H9 (cell line): ENCODE measurements at regions not wholly inside any gene's neighbourhood (a gene's known extent, or its start where the extent isn't known, plus 50 kb on each side); places are given as distances from the start of the nearest gene placed in this dataset.

Experiments used
- DNase-seq: peaks from one replicate; pipeline ENCODE4 v3.0.0-alpha.2; 2017
- H2AFZ ChIP-seq: one replicate; pipeline ENCODE4 v1.6.1; 2013; ENCODE audit warnings: mild to moderate bottlenecking, low read length, control low read depth, moderate library complexity
- H2AK5ac ChIP-seq: 2 replicates; pipeline ENCODE4 v1.6.1; 2013; ENCODE audit warnings: low read length, control low read depth, mixed read lengths; ENCODE audit not compliant: insufficient read length
- H2BK120ac ChIP-seq: one replicate; pipeline ENCODE4 v1.6.1; 2013; ENCODE audit warnings: low read depth, mild to moderate bottlenecking, low read length, control low read depth, inconsistent platforms; ENCODE audit not compliant: poor library complexity, severe bottlenecking
- H2BK12ac ChIP-seq: 2 replicates; pipeline ENCODE4 v1.6.1; 2013; ENCODE audit warnings: low read length, control low read depth, mixed read lengths, low read depth; ENCODE audit not compliant: insufficient read length
- H2BK15ac ChIP-seq: 2 replicates; pipeline ENCODE4 v1.6.1; 2013; ENCODE audit warnings: low read depth, low read length, control low read depth
- H2BK20ac ChIP-seq: one replicate; pipeline ENCODE4 v1.6.1; 2013; ENCODE audit warnings: low read depth, mild to moderate bottlenecking, low read length, control low read depth, inconsistent platforms; ENCODE audit not compliant: poor library complexity, severe bottlenecking
- H2BK5ac ChIP-seq: 2 replicates; pipeline ENCODE4 v1.6.1; 2013; ENCODE audit warnings: low read length, control low read depth, mixed read lengths; ENCODE audit not compliant: insufficient read length
- H3K14ac ChIP-seq: 2 replicates; pipeline ENCODE4 v1.6.1; 2013; ENCODE audit warnings: low read length, control low read depth; ENCODE audit not compliant: insufficient read depth
- H3K18ac ChIP-seq: 2 replicates; pipeline ENCODE4 v1.6.1; 2013; ENCODE audit warnings: low read depth, mild to moderate bottlenecking, mixed read lengths, low read length, control low read depth; ENCODE audit not compliant: insufficient read length
- H3K23ac ChIP-seq: 2 replicates; pipeline ENCODE4 v1.6.1; 2013; ENCODE audit warnings: low read length, control low read depth, mixed read lengths, low read depth; ENCODE audit not compliant: insufficient read length
- H3K23me2 ChIP-seq: 2 replicates; pipeline ENCODE4 v1.6.1; 2013; ENCODE audit warnings: low read depth, mild to moderate bottlenecking, mixed read lengths, low read length, control low read depth; ENCODE audit not compliant: insufficient read length, poor library complexity, severe bottlenecking
- H3K27ac ChIP-seq: 2 replicates; pipeline ENCODE4 v1.5.1; 2013; ENCODE audit warnings: low read length, control low read depth, mixed read lengths, low read depth; ENCODE audit not compliant: insufficient read length
- H3K27me3 ChIP-seq: 2 replicates; pipeline ENCODE4 v1.6.1; 2013; ENCODE audit warnings: low read length, control low read depth, inconsistent platforms; ENCODE audit not compliant: insufficient read depth
- H3K4ac ChIP-seq: 2 replicates; pipeline ENCODE4 v1.6.1; 2013; ENCODE audit warnings: low read depth, mild to moderate bottlenecking, control low read depth, inconsistent platforms, low read length, moderate library complexity
- H3K4me1 ChIP-seq: 2 replicates; pipeline ENCODE4 v1.6.1; 2013; ENCODE audit warnings: low read length, control low read depth, inconsistent platforms; ENCODE audit not compliant: insufficient read depth
- H3K4me2 ChIP-seq: 2 replicates; pipeline ENCODE4 v1.6.1; 2013; ENCODE audit warnings: low read length, control low read depth, mixed read lengths; ENCODE audit not compliant: insufficient read length, insufficient read depth
- H3K56ac ChIP-seq: 2 replicates; pipeline ENCODE4 v1.6.1; 2013; ENCODE audit warnings: low read depth, mild to moderate bottlenecking, mixed read lengths, low read length, control low read depth; ENCODE audit not compliant: insufficient read length
- H3K79me1 ChIP-seq: 2 replicates; pipeline ENCODE4 v1.6.1; 2013; ENCODE audit warnings: low read depth, mild to moderate bottlenecking, moderate library complexity, low read length, control low read depth, inconsistent platforms; ENCODE audit not compliant: insufficient read depth, poor library complexity, severe bottlenecking
- H3K79me2 ChIP-seq: 2 replicates; pipeline ENCODE4 v1.6.1; 2013; ENCODE audit warnings: low read length, control low read depth, inconsistent platforms; ENCODE audit not compliant: insufficient read depth
- H3K9ac ChIP-seq: 2 replicates; pipeline ENCODE4 v1.6.1; 2013; ENCODE audit warnings: low read length, control low read depth, mixed read lengths; ENCODE audit not compliant: insufficient read length; ENCODE audit errors: extremely low read depth
- H3K9me3 ChIP-seq: one replicate; pipeline ENCODE4 v1.6.1; 2013; ENCODE audit warnings: low read depth, low read length, inconsistent platforms; ENCODE audit not compliant: control insufficient read depth
- H3T11ph ChIP-seq: one replicate; pipeline ENCODE4 v1.6.1; 2013; ENCODE audit warnings: mild to moderate bottlenecking, low read length, control low read depth, inconsistent platforms
- H4K20me1 ChIP-seq: one replicate; pipeline ENCODE4 v1.6.1; 2013; ENCODE audit not compliant: control insufficient read depth, insufficient read length, insufficient read depth
- H4K5ac ChIP-seq: 2 replicates; pipeline ENCODE4 v1.6.1; 2013; ENCODE audit warnings: low read depth, mild to moderate bottlenecking, mixed read lengths, low read length, control low read depth; ENCODE audit not compliant: insufficient read length
- H4K8ac ChIP-seq: replicated peaks from 2 replicates; pipeline ENCODE4 v1.6.1; 2013; ENCODE audit warnings: low read length, control low read depth, mixed read lengths, low read depth; ENCODE audit not compliant: insufficient read length
- H4K91ac ChIP-seq: 2 replicates; pipeline ENCODE4 v1.6.1; 2013; ENCODE audit warnings: low read depth, mild to moderate bottlenecking, moderate library complexity, mixed read lengths, low read length, control low read depth; ENCODE audit not compliant: insufficient read length
- H3K27ac Mint-ChIP-seq, 3 experiments: 2 replicates in 2 of 3; 3 replicates in 1 of 3; pipeline ENCODE4 v1.8.0; 2020 to 2021; ENCODE audit warnings: mixed read lengths in 3 of 3, mild to moderate bottlenecking in 1 of 3, moderate library complexity in 1 of 3
- H3K27me3 Mint-ChIP-seq: 2 replicates; pipeline ENCODE4 v1.8.0; 2021; ENCODE audit warnings: low read depth, mild to moderate bottlenecking, moderate library complexity, mixed read lengths
- H3K36me3 Mint-ChIP-seq, 3 experiments: 2 replicates in 2 of 3; 3 replicates in 1 of 3; pipeline ENCODE4 v1.8.0; 2020 to 2021; ENCODE audit warnings: low read depth in 3 of 3, mixed read lengths in 3 of 3; ENCODE audit not compliant: insufficient read depth in 1 of 3
- H3K4me1 Mint-ChIP-seq, 2 experiments: 2 replicates each; pipeline ENCODE4 v1.8.0; 2020; ENCODE audit warnings: mixed read lengths in 2 of 2
- H3K4me3 Mint-ChIP-seq, 2 experiments: 2 replicates in 1 of 2; 3 replicates in 1 of 2; pipeline ENCODE4 v1.8.0; 2020 to 2021; ENCODE audit warnings: mild to moderate bottlenecking in 2 of 2, mixed read lengths in 2 of 2, moderate library complexity in 1 of 2
- H3K9me3 Mint-ChIP-seq, 2 experiments: 2 replicates in 1 of 2; 3 replicates in 1 of 2; pipeline ENCODE4 v1.8.0; 2020; ENCODE audit warnings: mild to moderate bottlenecking in 2 of 2, mixed read lengths in 2 of 2, moderate library complexity in 1 of 2
- WGBS: extraction: QIAGEN DNeasy Blood & Tissue Kit; methylation state at CpG from one replicate; pipeline ENCODE4 v1.1.7; 2013; ENCODE audit warnings: missing lambda C conversion rate, low lambda C conversion rate, mixed read lengths; ENCODE audit not compliant: insufficient read length; ENCODE audit errors: extremely low coverage; 5-methylcytosine and 5-hydroxymethylcytosine counted together
- TF ChIP-seq, protein P1 (sequence below): fragments of 200-600 bp; sonication (generic); conservative IDR thresholded peaks from 3 replicates; pipeline ENCODE4 v1.8.0; 2021; ENCODE audit warnings: antibody characterized with exemption, mild to moderate bottlenecking

DNA sequence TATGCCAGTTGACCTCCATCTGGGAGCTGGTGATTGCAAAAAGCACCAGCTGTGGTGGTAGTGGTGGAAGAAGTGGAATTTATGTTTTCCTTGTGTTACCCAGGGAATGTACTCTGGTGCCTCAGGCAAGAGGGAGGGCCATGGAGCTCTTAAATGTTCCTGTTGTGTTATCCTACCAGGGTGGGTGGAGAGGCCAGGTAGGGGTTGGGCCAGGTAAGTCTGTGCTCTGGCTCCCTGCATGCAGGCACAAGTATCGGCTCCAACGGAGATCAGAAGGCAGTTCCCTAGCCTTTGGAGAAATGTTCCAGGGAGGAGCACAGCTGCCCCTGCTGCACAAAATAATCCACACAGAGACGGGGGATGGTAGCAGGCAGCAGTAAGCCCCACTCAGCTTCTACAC, 419.3 kb upstream of the EYS start:
- no peak for DNase-seq
- no peak overlapping the region for H3K14ac ChIP-seq
- no peak overlapping the region for H3K18ac ChIP-seq
- no peaks in the 10 kb centered on the region for H3K36me3 Mint-ChIP-seq
- H2AFZ ChIP-seq: no peak overlapping the region
- WGBS: no CpG with 5 or more reads among the region's 3 CpGs
- TF ChIP-seq, protein P1, sequence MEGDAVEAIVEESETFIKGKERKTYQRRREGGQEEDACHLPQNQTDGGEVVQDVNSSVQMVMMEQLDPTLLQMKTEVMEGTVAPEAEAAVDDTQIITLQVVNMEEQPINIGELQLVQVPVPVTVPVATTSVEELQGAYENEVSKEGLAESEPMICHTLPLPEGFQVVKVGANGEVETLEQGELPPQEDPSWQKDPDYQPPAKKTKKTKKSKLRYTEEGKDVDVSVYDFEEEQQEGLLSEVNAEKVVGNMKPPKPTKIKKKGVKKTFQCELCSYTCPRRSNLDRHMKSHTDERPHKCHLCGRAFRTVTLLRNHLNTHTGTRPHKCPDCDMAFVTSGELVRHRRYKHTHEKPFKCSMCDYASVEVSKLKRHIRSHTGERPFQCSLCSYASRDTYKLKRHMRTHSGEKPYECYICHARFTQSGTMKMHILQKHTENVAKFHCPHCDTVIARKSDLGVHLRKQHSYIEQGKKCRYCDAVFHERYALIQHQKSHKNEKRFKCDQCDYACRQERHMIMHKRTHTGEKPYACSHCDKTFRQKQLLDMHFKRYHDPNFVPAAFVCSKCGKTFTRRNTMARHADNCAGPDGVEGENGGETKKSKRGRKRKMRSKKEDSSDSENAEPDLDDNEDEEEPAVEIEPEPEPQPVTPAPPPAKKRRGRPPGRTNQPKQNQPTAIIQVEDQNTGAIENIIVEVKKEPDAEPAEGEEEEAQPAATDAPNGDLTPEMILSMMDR: no peak
- H3K9me3 Mint-ChIP-seq: peaks cover 0 to 2% of the 10 kb centered on the region in 2 experiments; a peak in 2 of 5 replicates
- no peaks in the 10 kb centered on the region for H3K27me3 Mint-ChIP-seq
- H3K9ac ChIP-seq: no peak overlapping the region
- no peak overlapping the region for H2BK12ac ChIP-seq
- no peaks in the 10 kb centered on the region for H3K79me2 ChIP-seq
- H2BK120ac ChIP-seq: no peak overlapping the region
- H3K4ac ChIP-seq: no peak overlapping the region
- no peak overlapping the region for H2BK5ac ChIP-seq
- no peak overlapping the region for H3K23ac ChIP-seq
- no peak overlapping the region for H3K4me3 Mint-ChIP-seq
- H3K79me1 ChIP-seq: no peaks in the 10 kb centered on the region
- H2AK5ac ChIP-seq: no peak overlapping the region
- H4K5ac ChIP-seq: no peak overlapping the region
- H3K27me3 ChIP-seq: no peaks in the 10 kb centered on the region
- H3K27ac Mint-ChIP-seq: no peak overlapping the region
- H2BK15ac ChIP-seq: no peak overlapping the region
- H3K4me1 Mint-ChIP-seq: peaks cover 0 to 6% of the 10 kb centered on the region in 2 experiments; a peak in 2 of 4 replicates
- H3T11ph ChIP-seq: no peak overlapping the region
- no peak overlapping the region for H3K56ac ChIP-seq
- H3K4me2 ChIP-seq: no peak overlapping the region
- no peaks in the 10 kb centered on the region for H3K4me1 ChIP-seq
- H4K8ac ChIP-seq: no peak overlapping the region
- no peak overlapping the region for H4K91ac ChIP-seq
- no peak overlapping the region for H3K27ac ChIP-seq
- H3K9me3 ChIP-seq: no peaks in the 10 kb centered on the region
- no peak overlapping the region for H2BK20ac ChIP-seq
- no peaks in the 10 kb centered on the region for H3K23me2 ChIP-seq
- H4K20me1 ChIP-seq: no peaks in the 10 kb centered on the region
